SHP77 (cell line): ENCODE measurements at regions not wholly inside any gene's neighbourhood (a gene's known extent, or its start where the extent isn't known, plus 50 kb on each side); places are given as distances from the start of the nearest gene placed in this dataset.
"Not testable (repeated sequence)": the region's sequence is repeated elsewhere in the genome, so short reads cannot be mapped to it uniquely, and the experiment has no call there.

ENCODE experiments used
- DNase-seq, 2 experiments: peaks; one replicate each; lab custom pipeline; 2025; lab: John Stamatoyannopoulos, UW

DNA sequence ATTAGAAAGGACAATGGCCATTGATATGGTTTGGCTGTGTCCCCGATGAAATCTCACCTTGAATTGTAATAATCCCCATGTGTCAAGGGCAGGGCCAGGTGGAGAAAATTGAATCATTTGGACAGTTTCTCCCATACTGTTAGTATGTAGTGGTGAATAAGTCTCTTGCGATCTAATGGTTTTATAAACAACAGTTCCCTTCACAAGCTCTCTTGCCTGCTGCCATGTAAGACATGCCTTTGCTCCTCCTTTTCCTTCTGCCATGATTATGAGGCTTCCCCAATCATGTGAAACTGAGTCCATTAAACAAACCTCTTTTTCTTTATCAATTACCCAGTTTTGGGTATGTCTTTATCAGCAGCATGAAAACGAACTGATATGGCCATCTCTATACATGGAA lies 302.7 kb downstream of the SFMBT2 start:
- no peak for DNase-seq

DNA sequence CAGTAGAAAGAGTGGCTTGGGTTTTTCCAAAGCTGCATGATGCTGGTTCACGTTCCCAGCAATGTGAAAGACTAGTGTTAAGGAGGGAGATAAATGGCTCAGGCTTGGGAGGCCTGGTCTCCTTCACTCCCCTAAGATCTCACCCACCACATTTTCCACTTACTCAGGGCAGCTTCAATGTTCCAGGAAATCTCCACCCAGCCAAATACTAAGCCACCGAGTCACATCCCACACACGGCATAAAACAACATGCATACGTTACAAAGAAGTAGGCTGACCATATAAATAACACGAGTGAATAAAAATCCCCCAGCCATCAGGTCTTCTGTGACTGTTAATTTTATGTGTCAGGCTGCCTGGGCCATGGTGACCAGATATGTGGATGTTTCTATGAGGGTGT lies 303.5 kb downstream of the SFMBT2 start:
- DNase-seq = no peak

- not testable (repeated sequence) for DNase-seq
Observed at GRCh38 chr10:7104379-7104778, 306.5 kb downstream of the SFMBT2 start.

- no peak for DNase-seq
Observed at GRCh38 chr10:7102557-7103349, 308.1 kb downstream of the SFMBT2 start.

DNA sequence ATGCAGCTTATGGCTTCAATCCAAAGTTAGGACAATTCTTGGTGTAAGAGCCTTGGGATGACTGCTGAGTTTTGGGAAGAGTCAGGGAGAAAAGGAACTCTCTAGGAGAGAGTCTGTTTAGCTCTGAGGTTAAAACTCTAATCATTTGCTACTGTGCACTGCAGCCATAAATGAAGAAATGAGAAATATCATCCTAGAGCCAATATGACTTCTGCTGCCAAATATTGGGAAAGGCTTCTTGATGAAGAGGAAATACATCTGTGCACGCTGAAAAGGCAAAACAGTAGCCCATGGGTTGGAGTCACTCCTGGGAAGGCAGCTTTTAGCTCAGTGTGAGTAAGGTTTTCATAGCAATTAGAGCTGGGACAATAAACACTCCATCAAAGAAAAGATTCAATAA lies 308.8 kb downstream of the SFMBT2 start:
- DNase-seq = no peak

- no peak for DNase-seq
Observed at GRCh38 chr10:7101451-7101850, 309.4 kb downstream of the SFMBT2 start.

- no peak for DNase-seq
Observed at GRCh38 chr10:7100032-7100702, 310.7 kb downstream of the SFMBT2 start.

GRCh38 chr10:7098160-7098762 lies 312.6 kb downstream of the SFMBT2 start:
- DNase-seq = no peak

DNA sequence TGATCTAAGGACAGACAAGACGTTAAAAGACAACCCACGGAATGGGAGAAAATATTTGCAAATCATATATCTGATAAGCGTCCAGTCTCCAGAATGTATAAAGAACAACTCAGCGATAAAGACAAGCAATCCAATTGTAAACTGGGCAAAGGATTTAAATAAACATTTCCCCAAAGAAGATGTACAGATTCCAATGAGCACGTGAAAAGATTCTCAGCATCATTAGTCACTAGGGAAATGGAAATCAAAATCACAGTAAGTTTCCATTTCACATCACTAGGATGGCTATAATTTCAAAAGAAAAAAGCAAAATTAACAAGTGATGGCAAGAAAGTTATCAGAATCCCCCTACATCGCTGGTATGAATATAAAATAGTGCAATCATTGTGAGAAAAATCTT lies 316.1 kb downstream of the SFMBT2 start:
- DNase-seq = no peak

DNA sequence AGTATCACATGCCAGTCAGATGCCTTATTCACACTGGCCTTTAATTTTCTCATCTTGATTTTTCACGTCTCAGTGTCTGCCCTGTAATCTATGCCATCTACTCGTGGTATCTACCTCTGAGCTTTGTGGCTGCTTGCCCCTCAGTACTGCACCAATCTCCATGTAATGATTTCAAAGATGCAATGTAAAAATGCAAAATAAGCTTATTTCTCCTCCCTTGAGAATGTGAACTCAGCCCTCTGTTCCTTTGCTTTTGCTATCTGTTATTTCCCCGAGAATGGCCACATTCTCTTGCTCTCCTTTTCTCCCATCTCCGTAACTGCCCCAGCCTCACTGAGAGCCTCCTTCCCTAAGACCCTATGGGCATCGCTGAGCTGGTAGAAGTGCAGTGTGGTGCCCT lies 317.5 kb downstream of the SFMBT2 start:
- DNase-seq = no peak

DNA sequence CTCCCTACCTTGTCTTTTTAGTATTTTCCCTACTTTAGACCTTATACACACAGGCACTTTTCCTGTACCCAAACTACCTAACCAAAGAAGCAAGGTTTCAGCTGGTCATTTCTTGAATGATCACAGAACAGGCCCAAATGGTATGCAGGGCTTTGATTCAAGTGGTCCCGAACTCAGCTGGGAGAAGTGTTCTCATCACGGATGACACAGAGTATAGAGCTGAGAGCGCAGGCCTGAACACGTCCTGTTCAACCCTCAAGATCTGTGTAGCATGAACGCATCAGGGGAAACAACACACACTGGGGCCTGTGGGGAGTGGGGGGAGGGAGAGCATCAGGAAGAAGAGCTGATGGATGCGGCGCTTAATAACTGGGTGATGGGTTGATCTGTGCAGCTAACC lies 318.2 kb downstream of the SFMBT2 start:
- no peak for DNase-seq

GRCh38 chr10:7090529-7090928 lies 320.3 kb downstream of the SFMBT2 start:
- no peak for DNase-seq

- no peak for DNase-seq
Observed at GRCh38 chr10:7085913-7086589, 324.8 kb downstream of the SFMBT2 start.

DNA sequence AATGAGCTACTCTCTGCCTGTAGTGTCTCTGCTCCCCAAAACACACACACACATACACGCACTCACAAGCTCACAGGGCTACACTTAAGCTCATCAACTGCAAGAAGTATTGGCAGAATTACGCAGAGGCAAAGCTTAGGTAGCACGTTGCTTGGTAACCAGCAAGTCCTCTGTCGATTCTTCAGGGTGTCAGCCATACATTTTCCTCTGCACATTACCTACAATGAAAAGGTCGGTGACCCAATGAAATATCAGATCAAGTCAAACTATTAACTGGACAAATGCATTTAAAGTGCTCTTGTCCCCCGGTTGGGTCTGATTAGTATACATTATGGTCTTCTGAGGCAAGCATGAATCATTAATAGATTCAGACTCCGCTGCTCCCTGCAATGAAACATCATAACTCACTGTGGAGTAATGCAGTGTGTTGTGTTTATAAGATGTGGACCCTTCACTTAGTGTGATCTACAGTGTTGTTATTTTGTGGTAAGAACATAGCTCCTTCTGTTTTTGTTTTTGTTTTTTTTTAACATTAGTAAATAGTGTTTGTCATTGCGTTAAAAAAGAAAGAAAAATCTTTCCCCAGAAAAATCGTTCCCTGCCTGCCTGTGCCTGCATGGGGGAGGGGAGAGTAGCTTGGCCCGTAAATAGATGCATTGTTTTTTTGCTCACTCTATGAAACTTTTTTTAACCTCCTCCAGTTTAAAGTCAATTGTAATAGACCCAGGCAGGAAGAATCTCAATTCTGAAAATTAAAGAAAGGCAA lies 325.5 kb downstream of the SFMBT2 start:
- no peak for DNase-seq

- DNase-seq = no peak
Observed at GRCh38 chr10:7084280-7085005, 326.4 kb downstream of the SFMBT2 start.

GRCh38 chr10:7082967-7083366 lies 327.9 kb downstream of the SFMBT2 start:
- no peak for DNase-seq

GRCh38 chr10:7077880-7078279 lies 333.0 kb downstream of the SFMBT2 start:
- DNase-seq = no peak

- DNase-seq = no peak
Observed at GRCh38 chr10:7075851-7076250, 335.0 kb downstream of the SFMBT2 start.

GRCh38 chr10:7075110-7075509 lies 335.7 kb downstream of the SFMBT2 start:
- DNase-seq = no peak

GRCh38 chr10:7071421-7071820 lies 339.4 kb downstream of the SFMBT2 start:
- DNase-seq = no peak

GRCh38 chr10:7070950-7071349 lies 339.9 kb downstream of the SFMBT2 start:
- DNase-seq = no peak
